ENCODE measurements at regions not wholly inside any gene's neighbourhood (a gene's known extent, or its start where the extent isn't known, plus 50 kb on each side); places are given as distances from the start of the nearest gene placed in this dataset.

GRCh38 chr3:127476936-127477335, 113.6 kb downstream of the TPRA1 start:
- Histone ChIP-seq H3K27ac (ENCODE audit: low read length, poor library complexity, severe bottlenecking) (no peak overlapping the region), H2BK12ac (ENCODE audit: low read length in 2 of 2) (no peak overlapping the region), H3K36me3 (ENCODE audit: control insufficient read depth in 1 of 2, insufficient read depth in 2 of 2, low read depth in 1 of 2, low read length in 2 of 2) (no peaks in the 10 kb centered on the region), H3K14ac (ENCODE audit: low read length in 2 of 2) (no peak overlapping the region), H3K4ac (ENCODE audit: low read depth in 1 of 2, low read length in 2 of 2) (no peak overlapping the region), H3K79me1 (replicated peaks; ENCODE audit: low read length, poor library complexity, severe bottlenecking) (no peaks in the 10 kb centered on the region), H2BK5ac (ENCODE audit: low read depth, low read length, poor library complexity, severe bottlenecking) (no peak overlapping the region), H2AFZ (ENCODE audit: low read depth, low read length) (no peak overlapping the region), H3K9me3 (ENCODE audit: control insufficient read depth, low read length) (no peaks in the 10 kb centered on the region), H4K91ac (ENCODE audit: low read length) (no peak overlapping the region), H4K8ac (ENCODE audit: low read length) (no peak overlapping the region), H2AK5ac (ENCODE audit: low read length, severe bottlenecking) (no peak overlapping the region), H3K4me3 (ENCODE audit: insufficient read depth in 1 of 2, low read depth in 1 of 2, low read length in 2 of 2) (no peak overlapping the region), H3K18ac (ENCODE audit: low read depth in 1 of 2, low read length in 2 of 2) (no peak overlapping the region), H3K23ac (ENCODE audit: low read length in 2 of 2) (no peak overlapping the region), H2BK120ac (ENCODE audit: low read depth, low read length) (no peak overlapping the region), H3K27me3 (ENCODE audit: control insufficient read depth in 1 of 2, insufficient read depth in 1 of 2, low read length in 2 of 2) (peaks cover 17 to 53% of the 10 kb centered on the region in 2 experiments), H3K4me1 (ENCODE audit: control insufficient read depth, insufficient read depth, low read depth, low read length) (no peaks in the 10 kb centered on the region), H3K4me2 (ENCODE audit: low read length, poor library complexity, severe bottlenecking) (no peak overlapping the region), H3K9ac (ENCODE audit: low read length) (no peak overlapping the region), H2BK15ac (ENCODE audit: low read depth, poor library complexity, severe bottlenecking) (no peak overlapping the region)
- WGBS = 78% methylated on average over 10 of the region's 12 CpGs
- no peak for DNase-seq

GRCh38 chr3:127475975-127476705, 114.4 kb downstream of the TPRA1 start:
- Histone ChIP-seq H3K4ac (ENCODE audit: low read depth in 1 of 2, low read length in 2 of 2) (no peak overlapping the region), H3K27ac (ENCODE audit: low read length, poor library complexity, severe bottlenecking) (no peak overlapping the region), H3K79me1 (replicated peaks; ENCODE audit: low read length, poor library complexity, severe bottlenecking) (no peaks in the 10 kb centered on the region), H3K4me1 (ENCODE audit: control insufficient read depth, insufficient read depth, low read depth, low read length) (no peaks in the 10 kb centered on the region), H3K36me3 (ENCODE audit: control insufficient read depth in 1 of 2, insufficient read depth in 2 of 2, low read depth in 1 of 2, low read length in 2 of 2) (no peaks in the 10 kb centered on the region), H2BK12ac (ENCODE audit: low read length in 2 of 2) (no peak overlapping the region), H4K8ac (ENCODE audit: low read length) (no peak overlapping the region), H2BK120ac (ENCODE audit: low read depth, low read length) (no peak overlapping the region), H3K14ac (ENCODE audit: low read length in 2 of 2) (no peak overlapping the region), H4K91ac (ENCODE audit: low read length) (no peak overlapping the region), H3K4me3 (ENCODE audit: insufficient read depth in 1 of 2, low read depth in 1 of 2, low read length in 2 of 2) (no peak overlapping the region), H3K4me2 (ENCODE audit: low read length, poor library complexity, severe bottlenecking) (no peak overlapping the region), H3K9ac (ENCODE audit: low read length) (no peak overlapping the region), H2BK5ac (ENCODE audit: low read depth, low read length, poor library complexity, severe bottlenecking) (no peak overlapping the region), H3K27me3 (ENCODE audit: control insufficient read depth in 1 of 2, insufficient read depth in 1 of 2, low read length in 2 of 2) (peaks cover 17 to 61% of the 10 kb centered on the region in 2 experiments), H3K18ac (ENCODE audit: low read depth in 1 of 2, low read length in 2 of 2) (no peak overlapping the region), H2BK15ac (ENCODE audit: low read depth, poor library complexity, severe bottlenecking) (no peak overlapping the region), H3K9me3 (ENCODE audit: control insufficient read depth, low read length) (no peaks in the 10 kb centered on the region), H3K23ac (ENCODE audit: low read length in 2 of 2) (no peak overlapping the region), H2AK5ac (ENCODE audit: low read length, severe bottlenecking) (no peak overlapping the region), H2AFZ (ENCODE audit: low read depth, low read length) (no peak overlapping the region)
- 86% methylated on average over 6 of the region's 6 CpGs for WGBS
- DNase-seq = peak; percentile 3

- Histone ChIP-seq H2BK120ac (ENCODE audit: low read depth, low read length) (no peak overlapping the region), H3K9ac (ENCODE audit: low read length) (no peak overlapping the region), H2BK12ac (ENCODE audit: low read length in 2 of 2) (no peak overlapping the region), H3K4me1 (ENCODE audit: control insufficient read depth, insufficient read depth, low read depth, low read length) (no peaks in the 10 kb centered on the region), H2AFZ (ENCODE audit: low read depth, low read length) (no peak overlapping the region), H2BK5ac (ENCODE audit: low read depth, low read length, poor library complexity, severe bottlenecking) (no peak overlapping the region), H3K14ac (ENCODE audit: low read length in 2 of 2) (no peak overlapping the region), H3K18ac (ENCODE audit: low read depth in 1 of 2, low read length in 2 of 2) (no peak overlapping the region), H4K91ac (ENCODE audit: low read length) (no peak overlapping the region), H3K9me3 (ENCODE audit: control insufficient read depth, low read length) (no peaks in the 10 kb centered on the region), H3K4me3 (ENCODE audit: insufficient read depth in 1 of 2, low read depth in 1 of 2, low read length in 2 of 2) (no peak overlapping the region), H4K8ac (ENCODE audit: low read length) (no peak overlapping the region), H3K27ac (ENCODE audit: low read length, poor library complexity, severe bottlenecking) (no peak overlapping the region), H3K36me3 (ENCODE audit: control insufficient read depth in 1 of 2, insufficient read depth in 2 of 2, low read depth in 1 of 2, low read length in 2 of 2) (no peaks in the 10 kb centered on the region), H2AK5ac (ENCODE audit: low read length, severe bottlenecking) (no peak overlapping the region), H3K4me2 (ENCODE audit: low read length, poor library complexity, severe bottlenecking) (no peak overlapping the region), H3K23ac (ENCODE audit: low read length in 2 of 2) (no peak overlapping the region), H3K27me3 (ENCODE audit: control insufficient read depth in 1 of 2, insufficient read depth in 1 of 2, low read length in 2 of 2) (peaks cover 17 to 63% of the 10 kb centered on the region in 2 experiments), H3K4ac (ENCODE audit: low read depth in 1 of 2, low read length in 2 of 2) (no peak overlapping the region), H2BK15ac (ENCODE audit: low read depth, poor library complexity, severe bottlenecking) (no peak overlapping the region), H3K79me1 (replicated peaks; ENCODE audit: low read length, poor library complexity, severe bottlenecking) (no peaks in the 10 kb centered on the region)
- no peak for DNase-seq
- 70% methylated on average over 7 of the region's 7 CpGs for WGBS
Measured at GRCh38 chr3:127475391-127475790, 115.1 kb downstream of the TPRA1 start.

- peaks cover 13 to 56% of the 10 kb centered on the region in 2 experiments for H3K27me3 ChIP-seq (ENCODE audit: control insufficient read depth in 1 of 2, insufficient read depth in 1 of 2, low read length in 2 of 2)
- no peaks in the 10 kb centered on the region for H3K4me1 ChIP-seq (ENCODE audit: control insufficient read depth, insufficient read depth, low read depth, low read length)
- H3K79me1 ChIP-seq (replicated peaks; ENCODE audit: low read length, poor library complexity, severe bottlenecking) = no peaks in the 10 kb centered on the region
- H3K18ac ChIP-seq (ENCODE audit: low read depth in 1 of 2, low read length in 2 of 2) = no peak overlapping the region
- no peak overlapping the region for H3K14ac ChIP-seq (ENCODE audit: low read length in 2 of 2)
- no peak overlapping the region for H3K27ac ChIP-seq (ENCODE audit: low read length, poor library complexity, severe bottlenecking)
- no peak overlapping the region for H3K9ac ChIP-seq (ENCODE audit: low read length)
- H3K9me3 ChIP-seq (ENCODE audit: control insufficient read depth, low read length) = no peaks in the 10 kb centered on the region
- no peak overlapping the region for H2BK12ac ChIP-seq (ENCODE audit: low read length in 2 of 2)
- no peak overlapping the region for H3K4ac ChIP-seq (ENCODE audit: low read depth in 1 of 2, low read length in 2 of 2)
- no peak overlapping the region for H3K23ac ChIP-seq (ENCODE audit: low read length in 2 of 2)
- no peak overlapping the region for H2BK5ac ChIP-seq (ENCODE audit: low read depth, low read length, poor library complexity, severe bottlenecking)
- H2AK5ac ChIP-seq (ENCODE audit: low read length, severe bottlenecking) = no peak overlapping the region
- H2BK120ac ChIP-seq (ENCODE audit: low read depth, low read length) = no peak overlapping the region
- no peak overlapping the region for H2AFZ ChIP-seq (ENCODE audit: low read depth, low read length)
- WGBS = 39% methylated on average over 10 of the region's 10 CpGs
- H3K36me3 ChIP-seq (ENCODE audit: control insufficient read depth in 1 of 2, insufficient read depth in 2 of 2, low read depth in 1 of 2, low read length in 2 of 2) = no peaks in the 10 kb centered on the region
- no peak overlapping the region for H2BK15ac ChIP-seq (ENCODE audit: low read depth, poor library complexity, severe bottlenecking)
- DNase-seq = no peak
- no peak overlapping the region for H4K91ac ChIP-seq (ENCODE audit: low read length)
- no peak overlapping the region for H4K8ac ChIP-seq (ENCODE audit: low read length)
- no peak overlapping the region for H3K4me3 ChIP-seq (ENCODE audit: insufficient read depth in 1 of 2, low read depth in 1 of 2, low read length in 2 of 2)
- H3K4me2 ChIP-seq (ENCODE audit: low read length, poor library complexity, severe bottlenecking) = no peak overlapping the region
Measured at GRCh38 chr3:127473244-127474024, 117.1 kb downstream of the TPRA1 start.
